ENCODE measurements at regions not wholly inside any gene's neighbourhood (a gene's known extent, or its start where the extent isn't known, plus 50 kb on each side); places are given as distances from the start of the nearest gene placed in this dataset.
A peak's percentile ranks its signal among the peaks of the same experiment; 100 is the strongest.

DNA sequence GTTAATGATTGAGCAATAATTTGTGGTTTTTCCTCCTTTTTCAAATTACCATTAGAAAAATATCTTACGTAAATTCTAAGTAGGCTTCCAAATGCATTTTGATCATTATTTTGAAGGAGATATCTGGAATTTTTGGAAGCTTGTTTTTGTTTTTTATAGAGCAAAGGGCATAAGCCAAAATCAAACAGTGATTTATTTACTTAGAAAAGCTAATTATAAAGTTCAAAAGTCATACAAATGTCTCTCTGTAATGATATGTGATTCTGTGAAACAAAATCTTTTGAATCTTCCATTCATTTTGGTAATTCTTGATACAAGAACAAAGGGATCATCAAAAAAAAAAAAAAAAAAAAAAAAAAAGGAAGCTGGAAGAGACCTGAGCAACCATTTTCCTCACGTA is 416.8 kb downstream of the ETNK1 start:
- no peak for DNase-seq (ENCODE audit: low read depth in 1 of 2, low spot score in 1 of 2)
- H3K4me2 ChIP-seq: no peak overlapping the region
- no peaks in the 10 kb centered on the region for H3K4me1 ChIP-seq
- H3K4me3 ChIP-seq: no peak overlapping the region
- FAIRE-seq: no peak
- TF ChIP-seq, protein P1, sequence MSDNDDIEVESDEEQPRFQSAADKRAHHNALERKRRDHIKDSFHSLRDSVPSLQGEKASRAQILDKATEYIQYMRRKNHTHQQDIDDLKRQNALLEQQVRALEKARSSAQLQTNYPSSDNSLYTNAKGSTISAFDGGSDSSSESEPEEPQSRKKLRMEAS (IDR thresholded peaks at IDR 0.05): no peak
- TF ChIP-seq CHD4 (IDR thresholded peaks at IDR 0.05; ENCODE audit: borderline replicate concordance) (no peak), ZFP36 (IDR thresholded peaks at IDR 0.05; ENCODE audit: borderline replicate concordance, partially characterized antibody) (no peak), MAFK (IDR thresholded peaks at IDR 0.05; ENCODE audit: partially characterized antibody) (no peak), TFCP2L1 (CRISPR knock-in tag; IDR thresholded peaks at IDR 0.05) (no peak), CHD2 (IDR thresholded peaks at IDR 0.05; ENCODE audit: low read length, partially characterized antibody) (no peak), NPAS2 (CRISPR knock-in tag; IDR thresholded peaks at IDR 0.05; ENCODE audit: borderline replicate concordance) (no peak), HOXA7 (CRISPR knock-in tag; IDR thresholded peaks at IDR 0.05) (no peak), MYC (IDR thresholded peaks at IDR 0.05; ENCODE audit: borderline replicate concordance, low read length) (no peak), RARB (CRISPR knock-in tag; IDR thresholded peaks at IDR 0.05) (no peak), EP300 (IDR thresholded peaks at IDR 0.05) (no peak), RNF2 (IDR thresholded peaks at IDR 0.05; ENCODE audit: borderline replicate concordance, low read depth) (no peak), RFX5 (IDR thresholded peaks at IDR 0.05) (no peak), SREBF2 (IDR thresholded peaks at IDR 0.05) (no peak), ESRRA (IDR thresholded peaks at IDR 0.05; ENCODE audit: borderline replicate concordance, low read length) (no peak)
- TF ChIP-seq, protein P2, sequence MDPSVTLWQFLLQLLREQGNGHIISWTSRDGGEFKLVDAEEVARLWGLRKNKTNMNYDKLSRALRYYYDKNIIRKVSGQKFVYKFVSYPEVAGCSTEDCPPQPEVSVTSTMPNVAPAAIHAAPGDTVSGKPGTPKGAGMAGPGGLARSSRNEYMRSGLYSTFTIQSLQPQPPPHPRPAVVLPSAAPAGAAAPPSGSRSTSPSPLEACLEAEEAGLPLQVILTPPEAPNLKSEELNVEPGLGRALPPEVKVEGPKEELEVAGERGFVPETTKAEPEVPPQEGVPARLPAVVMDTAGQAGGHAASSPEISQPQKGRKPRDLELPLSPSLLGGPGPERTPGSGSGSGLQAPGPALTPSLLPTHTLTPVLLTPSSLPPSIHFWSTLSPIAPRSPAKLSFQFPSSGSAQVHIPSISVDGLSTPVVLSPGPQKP (IDR thresholded peaks at IDR 0.05; ENCODE audit: low read depth, low read length): no peak
- H3K9me3 ChIP-seq: no peaks in the 10 kb centered on the region
- no peak for ATAC-seq
- POLR2A ChIA-PET: no interaction called here
- no peak overlapping the region for H3K27ac ChIP-seq
- CTCF ChIA-PET: interaction anchor here (0.6 kb wide), 2 partner anchors 44 to 1526 kb away, joined by 3 read pairs; no protein-coding TSS in a partner anchor
- WGBS (ENCODE audit: missing lambda C conversion rate): 59% methylated on average over 2 of the region's 2 CpGs

DNA sequence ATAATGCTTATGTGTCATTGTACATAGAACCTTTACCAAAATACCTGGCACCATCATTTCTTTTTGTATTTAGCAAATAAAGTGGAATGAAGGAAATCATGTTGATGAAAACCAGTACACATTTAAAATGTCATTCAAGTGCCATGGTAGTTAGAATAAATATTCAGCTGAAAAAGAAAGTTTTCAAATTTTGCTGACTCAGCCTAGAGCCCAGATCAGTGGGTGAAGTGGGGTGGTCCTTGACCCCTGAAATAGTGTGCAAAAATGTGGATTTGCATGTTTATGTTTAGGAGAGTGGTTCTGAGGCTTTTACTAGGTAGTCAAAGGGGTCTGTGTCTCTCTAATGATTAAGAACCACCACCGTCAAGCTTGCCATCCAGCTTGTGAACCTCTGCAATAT is 418.7 kb downstream of the ETNK1 start:
- FAIRE-seq (no peak), ATAC-seq (no peak)

DNA sequence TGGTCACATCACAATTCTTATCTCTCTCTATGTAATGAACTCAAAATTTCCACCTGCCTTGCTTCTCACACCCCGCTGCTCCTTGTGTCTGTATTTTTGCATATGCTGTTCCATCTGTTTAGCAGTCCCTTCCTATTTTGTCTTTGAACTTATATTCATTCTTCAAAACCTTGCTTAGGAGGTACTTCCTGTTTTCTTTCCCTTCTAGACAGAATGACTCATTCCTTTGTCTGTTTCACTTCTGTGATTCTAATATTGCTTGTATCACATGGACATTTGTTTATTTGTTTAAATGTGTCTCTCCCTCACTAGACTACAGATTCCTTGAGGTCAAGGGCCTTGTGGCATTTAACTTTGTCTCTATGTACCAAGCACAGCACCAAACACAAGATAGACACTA is 424.2 kb downstream of the ETNK1 start:
- TF ChIP-seq FOSL2 (IDR thresholded peaks at IDR 0.05) (no peak), FOSL2 (CRISPR knock-in tag; IDR thresholded peaks at IDR 0.05) (peak; percentile 17; the same call in 1 of the 2 replicates), CHD2 (IDR thresholded peaks at IDR 0.05; ENCODE audit: low read length, partially characterized antibody) (no peak)
- TF ChIP-seq, protein P3, sequence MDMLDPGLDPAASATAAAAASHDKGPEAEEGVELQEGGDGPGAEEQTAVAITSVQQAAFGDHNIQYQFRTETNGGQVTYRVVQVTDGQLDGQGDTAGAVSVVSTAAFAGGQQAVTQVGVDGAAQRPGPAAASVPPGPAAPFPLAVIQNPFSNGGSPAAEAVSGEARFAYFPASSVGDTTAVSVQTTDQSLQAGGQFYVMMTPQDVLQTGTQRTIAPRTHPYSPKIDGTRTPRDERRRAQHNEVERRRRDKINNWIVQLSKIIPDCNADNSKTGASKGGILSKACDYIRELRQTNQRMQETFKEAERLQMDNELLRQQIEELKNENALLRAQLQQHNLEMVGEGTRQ (IDR thresholded peaks at IDR 0.05): no peak
- no peak for ATAC-seq
- 2% methylated on average over 1 of the region's 1 CpG for WGBS (ENCODE audit: missing lambda C conversion rate)
- H3K4me1 ChIP-seq: no peaks in the 10 kb centered on the region
- no peak overlapping the region for H3K27ac ChIP-seq
- ChIA-PET CTCF (no interaction called here), POLR2A (no interaction called here)
- no peak overlapping the region for H3K4me3 ChIP-seq
- peak overlapping the region; percentile 19; the same call in 1 of the 3 replicates for H3K4me2 ChIP-seq
- no peaks in the 10 kb centered on the region for H3K9me3 ChIP-seq
- DNase-seq (ENCODE audit: low read depth in 1 of 2, low spot score in 1 of 2): peak in 1 of 2 experiments; percentile 7
- no peak for FAIRE-seq

More for the DNA sequence above, 418.7 kb downstream of the ETNK1 start:
- Histone ChIP-seq H3K4me1 (no peaks in the 10 kb centered on the region), H3K4me3 (no peak overlapping the region), H3K9me3 (no peaks in the 10 kb centered on the region), H3K4me2 (no peak overlapping the region), H3K27ac (no peak overlapping the region)
- TF ChIP-seq MAFK (IDR thresholded peaks at IDR 0.05; ENCODE audit: partially characterized antibody) (peak; percentile 96), PHF8 (IDR thresholded peaks at IDR 0.05; ENCODE audit: borderline replicate concordance, low read depth) (no peak)
- DNase-seq (ENCODE audit: low read depth in 1 of 2, low spot score in 1 of 2): no peak
- 94% methylated on average over 1 of the region's 1 CpG for WGBS (ENCODE audit: missing lambda C conversion rate)
- CTCF ChIA-PET: interaction anchor here (1.6 kb wide), 1 partner anchor 14 kb away, joined by 4 read pairs; no protein-coding TSS in a partner anchor
- POLR2A ChIA-PET: no interaction called here

Measured in A549 (cell line).